ENCODE measurements at regions not wholly inside any gene's neighbourhood (a gene's known extent, or its start where the extent isn't known, plus 50 kb on each side); places are given as distances from the start of the nearest gene placed in this dataset.

DNA sequence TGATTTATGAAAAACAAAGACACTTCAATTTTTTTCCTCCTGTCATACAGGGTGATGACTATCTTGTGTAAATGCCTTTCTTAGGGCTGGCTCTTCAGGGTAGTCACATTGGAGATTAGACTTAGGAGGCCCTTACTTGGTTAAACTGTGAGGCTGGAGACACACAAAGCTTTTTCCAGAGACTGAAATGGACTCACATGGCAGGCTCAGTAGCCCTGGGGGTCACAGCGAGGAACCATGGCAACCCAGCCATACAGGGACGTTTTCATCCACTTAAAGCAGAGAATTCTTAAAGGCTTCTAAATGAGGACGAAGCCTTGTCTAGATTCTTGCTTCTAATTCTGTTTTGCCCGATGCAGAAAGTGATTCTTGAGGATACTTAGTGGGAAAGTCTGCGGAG, 57.3 kb upstream of the ZDBF2 start:
- CTCF ChIA-PET: no interaction called here
- DNase-seq (no peak), ATAC-seq (ENCODE audit: low read depth) (no peak)
- H4K91ac ChIP-seq (ENCODE audit: insufficient read depth, low read depth, low read length): no peak overlapping the region
- H3K27me3 ChIP-seq (ENCODE audit: control insufficient read depth, insufficient read depth, low read length): peaks cover 8% of the 10 kb centered on the region
- no peak overlapping the region for H2AK9ac ChIP-seq (replicated peaks; ENCODE audit: low read depth, low read length, poor library complexity)
- no peaks in the 10 kb centered on the region for H3K9me1 ChIP-seq (ENCODE audit: insufficient read depth, low read length)
- POLR2A ChIA-PET (ENCODE audit: unreplicated experiment): no interaction called here
- H3K56ac ChIP-seq (ENCODE audit: extremely low read depth, insufficient read depth, low read length): no peak overlapping the region
- BruUV-seq (replicated peaks): no TSS peak
- H3K4me3 ChIP-seq (ENCODE audit: insufficient read depth, low read depth, low read length): no peak overlapping the region
- H4K20me1 ChIP-seq (ENCODE audit: insufficient read depth, low read length): no peaks in the 10 kb centered on the region
- H2BK120ac ChIP-seq (ENCODE audit: low read depth, low read length): no peak overlapping the region
- no peak overlapping the region for H3K14ac ChIP-seq (replicated peaks; ENCODE audit: low read depth, low read length)
- intact Hi-C loops (cut with micrococcal nuclease) (no loop called here), dilution Hi-C loops (cut with HindIII; ENCODE audit: low sequenced_read_pairs, unreplicated experiment) (no loop called here), in situ Hi-C loops (cut with MboI; ENCODE audit: low sequenced_read_pairs) (no loop called here)
- H3K9me3 ChIP-seq (ENCODE audit: control insufficient read depth, insufficient read depth, low read length): no peaks in the 10 kb centered on the region
- no peak overlapping the region for H4K5ac ChIP-seq (ENCODE audit: low read depth, low read length)
- no peaks in the 10 kb centered on the region for H3K79me1 ChIP-seq (ENCODE audit: low read depth in 1 of 2, low read length in 2 of 2)
- H2BK20ac ChIP-seq (ENCODE audit: low read depth, low read length): no peak overlapping the region
- no peak overlapping the region for H2AK5ac ChIP-seq (ENCODE audit: low read depth, low read length)
- TF ChIP-seq SMC3 (IDR thresholded peaks at IDR 0.05; ENCODE audit: low read depth, low read length) (no peak), CHD1 (IDR thresholded peaks at IDR 0.05; ENCODE audit: low read depth, low read length) (no peak), FOS (IDR thresholded peaks at IDR 0.05; ENCODE audit: low read depth, low read length) (no peak), POLR2A (IDR thresholded peaks at IDR 0.05; ENCODE audit: low read depth, low read length) (no peak), NFE2L2 (IDR thresholded peaks at IDR 0.05; ENCODE audit: low read depth, low read length) (no peak), MAZ (IDR thresholded peaks at IDR 0.05; ENCODE audit: borderline replicate concordance, low read depth, low read length) (no peak), RAD21 (IDR thresholded peaks at IDR 0.05; ENCODE audit: low read length) (no peak), BHLHE40 (IDR thresholded peaks at IDR 0.05; ENCODE audit: low read depth, low read length) (no peak), USF2 (IDR thresholded peaks at IDR 0.05; ENCODE audit: low read depth, low read length) (no peak), MXI1 (IDR thresholded peaks at IDR 0.05; ENCODE audit: borderline replicate concordance, low read depth, low read length) (no peak), RFX5 (IDR thresholded peaks at IDR 0.05; ENCODE audit: low read depth, low read length) (no peak), MAFK (IDR thresholded peaks at IDR 0.05; ENCODE audit: low read depth, low read length) (no peak), RCOR1 (IDR thresholded peaks at IDR 0.05; ENCODE audit: insufficient replicate concordance, low read length) (no peak), CTCF (conservative IDR thresholded peaks at IDR 0.05; ENCODE audit: low read depth, low read length) (no peak), CEBPB (IDR thresholded peaks at IDR 0.05; ENCODE audit: low read depth, low read length) (no peak)
- TF ChIP-seq, protein P1, sequence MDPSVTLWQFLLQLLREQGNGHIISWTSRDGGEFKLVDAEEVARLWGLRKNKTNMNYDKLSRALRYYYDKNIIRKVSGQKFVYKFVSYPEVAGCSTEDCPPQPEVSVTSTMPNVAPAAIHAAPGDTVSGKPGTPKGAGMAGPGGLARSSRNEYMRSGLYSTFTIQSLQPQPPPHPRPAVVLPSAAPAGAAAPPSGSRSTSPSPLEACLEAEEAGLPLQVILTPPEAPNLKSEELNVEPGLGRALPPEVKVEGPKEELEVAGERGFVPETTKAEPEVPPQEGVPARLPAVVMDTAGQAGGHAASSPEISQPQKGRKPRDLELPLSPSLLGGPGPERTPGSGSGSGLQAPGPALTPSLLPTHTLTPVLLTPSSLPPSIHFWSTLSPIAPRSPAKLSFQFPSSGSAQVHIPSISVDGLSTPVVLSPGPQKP (IDR thresholded peaks at IDR 0.05; ENCODE audit: borderline replicate concordance, low read depth, low read length): no peak
- no peak overlapping the region for H3K4ac ChIP-seq (ENCODE audit: low read depth, low read length)
- no peak overlapping the region for H2AFZ ChIP-seq (replicated peaks; ENCODE audit: low read length, poor library complexity)
- no peak overlapping the region for H3K4me2 ChIP-seq (ENCODE audit: low read depth, low read length)
- no peak overlapping the region for H3K18ac ChIP-seq (ENCODE audit: low read depth, low read length)
- H3K9ac ChIP-seq (ENCODE audit: low read depth, low read length): no peak overlapping the region
- H3K36me3 ChIP-seq (ENCODE audit: control insufficient read depth, insufficient read depth, low read length): no peaks in the 10 kb centered on the region
- no peaks in the 10 kb centered on the region for H3K4me1 ChIP-seq (ENCODE audit: control insufficient read depth, insufficient read depth, low read length)
- H2BK15ac ChIP-seq (ENCODE audit: low read depth, low read length): no peak overlapping the region
- no peak overlapping the region for H4K8ac ChIP-seq (ENCODE audit: low read depth in 2 of 2, low read length in 2 of 2)
- H2BK5ac ChIP-seq (ENCODE audit: low read depth, low read length, poor library complexity, severe bottlenecking): no peak overlapping the region
- no peak overlapping the region for H3K23ac ChIP-seq (ENCODE audit: low read depth, low read length)
- no peak overlapping the region for H3K27ac ChIP-seq (ENCODE audit: insufficient read depth, low read length)
- WGBS, 2 experiments (ENCODE audit: extremely low coverage in 2 of 2, insufficient read length in 1 of 2): no CpG with 5 or more reads among the region's 5 CpGs
